ENCODE measurements at regions not wholly inside any gene's neighbourhood (a gene's known extent, or its start where the extent isn't known, plus 50 kb on each side); places are given as distances from the start of the nearest gene placed in this dataset.

- intact Hi-C loops (cut with DNase I): loop anchor here (5.0 kb wide), 2 partner anchors 157 to 903 kb away; no protein-coding TSS in a partner anchor
- DNase-seq (ENCODE audit: low spot score): no peak
Observed at GRCh38 chr11:111444040-111444439, 65.0 kb upstream of the POU2AF1 start.

GRCh38 chr11:111443640-111444039, 64.6 kb upstream of the POU2AF1 start:
- DNase-seq (ENCODE audit: low spot score): no peak
- intact Hi-C loops (cut with DNase I): loop anchor here (5.0 kb wide), 2 partner anchors 156 to 904 kb away; no protein-coding TSS in a partner anchor

- intact Hi-C loops (cut with DNase I): loop anchor here (5.0 kb wide), 2 partner anchors 156 to 904 kb away; no protein-coding TSS in a partner anchor
- no peak for DNase-seq (ENCODE audit: low spot score)
Observed at GRCh38 chr11:111443032-111443431, 64.0 kb upstream of the POU2AF1 start.

- DNase-seq (ENCODE audit: low spot score): no peak
- intact Hi-C loops (cut with DNase I): loop anchor here (5.0 kb wide), 2 partner anchors 154 to 906 kb away; no protein-coding TSS in a partner anchor
Observed at GRCh38 chr11:111441443-111441842, 62.4 kb upstream of the POU2AF1 start.

GRCh38 chr11:111440416-111441205, 61.5 kb upstream of the POU2AF1 start:
- peak; percentile 19 for DNase-seq (ENCODE audit: low spot score)
- intact Hi-C loops (cut with DNase I): loop anchor here (5.0 kb wide), 2 partner anchors 153 to 907 kb away; no protein-coding TSS in a partner anchor

- DNase-seq (ENCODE audit: low spot score): no peak
- intact Hi-C loops (cut with DNase I): loop anchor here (5.0 kb wide), 2 partner anchors 153 to 907 kb away; no protein-coding TSS in a partner anchor
Observed at GRCh38 chr11:111439901-111440300, 60.8 kb upstream of the POU2AF1 start.

- DNase-seq (ENCODE audit: low spot score): peak; percentile 63
- intact Hi-C loops (cut with DNase I): no loop called here
Observed at GRCh38 chr11:111438846-111439520, 59.9 kb upstream of the POU2AF1 start.

GRCh38 chr11:111438168-111438567, 59.1 kb upstream of the POU2AF1 start:
- intact Hi-C loops (cut with DNase I): no loop called here
- peak; percentile 29 for DNase-seq (ENCODE audit: low spot score)

GRCh38 chr11:111435046-111435698, 56.1 kb upstream of the POU2AF1 start:
- DNase-seq (ENCODE audit: low spot score): no peak
- intact Hi-C loops (cut with DNase I): no loop called here

GRCh38 chr11:111429066-111429506, 50.0 kb upstream of the POU2AF1 start:
- DNase-seq (ENCODE audit: low spot score): no peak
- intact Hi-C loops (cut with DNase I): no loop called here

Measured in posterior vena cava (tissue), 2 donors.